ENCODE measurements at regions not wholly inside any gene's neighbourhood (a gene's known extent, or its start where the extent isn't known, plus 50 kb on each side); places are given as distances from the start of the nearest gene placed in this dataset.

DNA sequence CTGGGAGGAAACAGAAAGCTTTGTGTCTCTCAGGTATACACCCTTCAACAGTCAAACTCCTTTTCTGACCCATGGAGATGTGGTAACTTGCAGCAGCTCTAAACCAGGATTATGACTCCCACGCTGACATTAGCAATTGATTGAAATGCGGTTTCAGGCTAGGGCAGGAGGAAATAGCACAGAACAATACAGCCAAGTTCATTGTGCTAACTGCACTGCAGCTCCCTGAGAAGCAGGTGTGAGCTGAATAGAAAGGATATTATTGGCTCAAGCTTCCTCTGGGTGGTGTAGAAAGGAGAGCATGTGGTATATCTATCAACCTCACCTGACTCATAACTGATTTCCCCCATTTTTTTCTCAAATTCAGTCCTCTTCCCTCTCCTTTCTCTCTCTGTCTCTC is 612.3 kb upstream of the BTBD3 start:
- no peak for ATAC-seq
- TF ChIP-seq, protein P1, sequence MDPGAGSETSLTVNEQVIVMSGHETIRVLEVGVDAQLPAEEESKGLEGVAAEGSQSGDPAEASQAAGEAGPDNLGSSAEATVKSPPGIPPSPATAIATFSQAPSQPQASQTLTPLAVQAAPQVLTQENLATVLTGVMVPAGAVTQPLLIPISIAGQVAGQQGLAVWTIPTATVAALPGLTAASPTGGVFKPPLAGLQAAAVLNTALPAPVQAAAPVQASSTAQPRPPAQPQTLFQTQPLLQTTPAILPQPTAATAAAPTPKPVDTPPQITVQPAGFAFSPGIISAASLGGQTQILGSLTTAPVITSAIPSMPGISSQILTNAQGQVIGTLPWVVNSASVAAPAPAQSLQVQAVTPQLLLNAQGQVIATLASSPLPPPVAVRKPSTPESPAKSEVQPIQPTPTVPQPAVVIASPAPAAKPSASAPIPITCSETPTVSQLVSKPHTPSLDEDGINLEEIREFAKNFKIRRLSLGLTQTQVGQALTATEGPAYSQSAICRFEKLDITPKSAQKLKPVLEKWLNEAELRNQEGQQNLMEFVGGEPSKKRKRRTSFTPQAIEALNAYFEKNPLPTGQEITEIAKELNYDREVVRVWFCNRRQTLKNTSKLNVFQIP (CRISPR knock-in tag; IDR thresholded peaks at IDR 0.05; ENCODE audit: borderline replicate concordance, low read depth), result no peak
- TF ChIP-seq ISL1 (CRISPR knock-in tag; IDR thresholded peaks at IDR 0.05), result no peak
- TF ChIP-seq, protein P2, sequence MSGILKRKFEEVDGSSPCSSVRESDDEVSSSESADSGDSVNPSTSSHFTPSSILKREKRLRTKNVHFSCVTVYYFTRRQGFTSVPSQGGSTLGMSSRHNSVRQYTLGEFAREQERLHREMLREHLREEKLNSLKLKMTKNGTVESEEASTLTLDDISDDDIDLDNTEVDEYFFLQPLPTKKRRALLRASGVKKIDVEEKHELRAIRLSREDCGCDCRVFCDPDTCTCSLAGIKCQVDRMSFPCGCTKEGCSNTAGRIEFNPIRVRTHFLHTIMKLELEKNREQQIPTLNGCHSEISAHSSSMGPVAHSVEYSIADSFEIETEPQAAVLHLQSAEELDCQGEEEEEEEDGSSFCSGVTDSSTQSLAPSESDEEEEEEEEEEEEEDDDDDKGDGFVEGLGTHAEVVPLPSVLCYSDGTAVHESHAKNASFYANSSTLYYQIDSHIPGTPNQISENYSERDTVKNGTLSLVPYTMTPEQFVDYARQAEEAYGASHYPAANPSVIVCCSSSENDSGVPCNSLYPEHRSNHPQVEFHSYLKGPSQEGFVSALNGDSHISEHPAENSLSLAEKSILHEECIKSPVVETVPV (CRISPR knock-in tag; IDR thresholded peaks at IDR 0.05), result no peak
- TF ChIP-seq TOX (CRISPR knock-in tag; IDR thresholded peaks at IDR 0.05; ENCODE audit: borderline replicate concordance), result no peak
- TF ChIP-seq TCF4 (CRISPR knock-in tag; IDR thresholded peaks at IDR 0.05; ENCODE audit: borderline replicate concordance), result no peak
- TF ChIP-seq CSDC2 (CRISPR knock-in tag; IDR thresholded peaks at IDR 0.05), result no peak
- TF ChIP-seq ZFP30 (CRISPR knock-in tag; IDR thresholded peaks at IDR 0.05), result no peak
- TF ChIP-seq PPARA (CRISPR knock-in tag; IDR thresholded peaks at IDR 0.05; ENCODE audit: borderline replicate concordance), result no peak
- TF ChIP-seq ZC3H10 (CRISPR knock-in tag; IDR thresholded peaks at IDR 0.05), result no peak
- no peak for TF ChIP-seq ZNF565 (CRISPR knock-in tag; conservative IDR thresholded peaks at IDR 0.05; ENCODE audit: low read depth)
- no peak for TF ChIP-seq ESRRG (CRISPR knock-in tag; IDR thresholded peaks at IDR 0.05)
- TF ChIP-seq, protein P3, sequence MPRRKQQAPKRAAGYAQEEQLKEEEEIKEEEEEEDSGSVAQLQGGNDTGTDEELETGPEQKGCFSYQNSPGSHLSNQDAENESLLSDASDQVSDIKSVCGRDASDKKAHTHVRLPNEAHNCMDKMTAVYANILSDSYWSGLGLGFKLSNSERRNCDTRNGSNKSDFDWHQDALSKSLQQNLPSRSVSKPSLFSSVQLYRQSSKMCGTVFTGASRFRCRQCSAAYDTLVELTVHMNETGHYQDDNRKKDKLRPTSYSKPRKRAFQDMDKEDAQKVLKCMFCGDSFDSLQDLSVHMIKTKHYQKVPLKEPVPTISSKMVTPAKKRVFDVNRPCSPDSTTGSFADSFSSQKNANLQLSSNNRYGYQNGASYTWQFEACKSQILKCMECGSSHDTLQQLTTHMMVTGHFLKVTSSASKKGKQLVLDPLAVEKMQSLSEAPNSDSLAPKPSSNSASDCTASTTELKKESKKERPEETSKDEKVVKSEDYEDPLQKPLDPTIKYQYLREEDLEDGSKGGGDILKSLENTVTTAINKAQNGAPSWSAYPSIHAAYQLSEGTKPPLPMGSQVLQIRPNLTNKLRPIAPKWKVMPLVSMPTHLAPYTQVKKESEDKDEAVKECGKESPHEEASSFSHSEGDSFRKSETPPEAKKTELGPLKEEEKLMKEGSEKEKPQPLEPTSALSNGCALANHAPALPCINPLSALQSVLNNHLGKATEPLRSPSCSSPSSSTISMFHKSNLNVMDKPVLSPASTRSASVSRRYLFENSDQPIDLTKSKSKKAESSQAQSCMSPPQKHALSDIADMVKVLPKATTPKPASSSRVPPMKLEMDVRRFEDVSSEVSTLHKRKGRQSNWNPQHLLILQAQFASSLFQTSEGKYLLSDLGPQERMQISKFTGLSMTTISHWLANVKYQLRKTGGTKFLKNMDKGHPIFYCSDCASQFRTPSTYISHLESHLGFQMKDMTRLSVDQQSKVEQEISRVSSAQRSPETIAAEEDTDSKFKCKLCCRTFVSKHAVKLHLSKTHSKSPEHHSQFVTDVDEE (CRISPR knock-in tag; IDR thresholded peaks at IDR 0.05), result no peak
- no peak for TF ChIP-seq ZNF8 (CRISPR knock-in tag; IDR thresholded peaks at IDR 0.05)

DNA sequence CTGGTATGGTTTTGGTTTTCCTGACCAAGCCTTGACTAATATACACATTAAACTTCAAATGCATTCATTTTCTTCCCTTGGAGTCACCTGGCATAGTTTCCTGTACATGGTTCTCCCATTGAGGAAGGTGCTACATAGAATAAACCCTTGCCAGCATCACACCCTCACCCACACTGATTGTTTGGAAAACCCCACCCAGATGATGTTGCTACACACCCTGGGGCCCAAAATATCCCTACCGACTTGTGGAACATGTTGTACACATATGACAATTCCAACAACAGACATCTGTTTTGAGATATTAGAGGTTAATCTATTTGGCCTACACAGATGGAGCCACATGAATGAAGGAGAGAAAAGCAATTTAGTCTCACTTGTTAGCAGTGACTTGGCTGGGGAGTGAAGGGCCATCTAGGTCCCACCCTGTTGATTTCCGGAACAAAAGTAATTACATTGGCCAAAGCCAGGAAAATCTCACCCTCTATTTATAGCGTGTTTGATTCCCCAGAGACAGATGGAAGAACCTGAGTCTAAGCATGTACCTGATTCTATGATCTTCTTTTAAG is 606.0 kb upstream of the BTBD3 start:
- ATAC-seq, result no peak
- TF ChIP-seq BACH2 (CRISPR knock-in tag; IDR thresholded peaks at IDR 0.05; ENCODE audit: borderline replicate concordance) (no peak), SNAI2 (CRISPR knock-in tag; IDR thresholded peaks at IDR 0.05) (no peak), OSR1 (CRISPR knock-in tag; IDR thresholded peaks at IDR 0.05) (no peak)

DNA sequence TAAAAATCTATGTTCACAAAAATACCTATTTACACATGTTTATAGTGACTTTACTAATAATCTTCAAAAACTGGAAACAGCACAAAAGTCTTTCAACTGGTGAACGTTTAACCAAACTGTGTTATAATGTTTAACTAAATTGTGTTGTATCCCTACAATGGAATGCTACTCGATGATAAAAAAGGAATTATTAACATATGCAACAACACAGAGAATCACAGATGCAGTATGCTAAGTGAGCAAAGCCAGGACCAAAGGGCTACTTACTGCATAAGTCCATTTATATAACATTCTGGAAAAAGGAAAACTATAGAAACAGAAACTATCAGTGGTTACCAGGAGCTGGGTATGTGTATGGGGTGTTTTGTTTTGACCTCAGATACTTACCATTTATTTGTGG is 602.2 kb upstream of the BTBD3 start:
- TF ChIP-seq, protein P3 (CRISPR knock-in tag; IDR thresholded peaks at IDR 0.05), result no peak
- TF ChIP-seq ISL1 (CRISPR knock-in tag; IDR thresholded peaks at IDR 0.05), result no peak
- no peak for TF ChIP-seq ARNTL (CRISPR knock-in tag; IDR thresholded peaks at IDR 0.05; ENCODE audit: borderline replicate concordance, low read depth)
- no peak for TF ChIP-seq TOX (CRISPR knock-in tag; IDR thresholded peaks at IDR 0.05; ENCODE audit: borderline replicate concordance)
- TF ChIP-seq ZNF8 (CRISPR knock-in tag; IDR thresholded peaks at IDR 0.05), result no peak
- no peak for TF ChIP-seq CSDC2 (CRISPR knock-in tag; IDR thresholded peaks at IDR 0.05)
- no peak for TF ChIP-seq BACH2 (CRISPR knock-in tag; IDR thresholded peaks at IDR 0.05; ENCODE audit: borderline replicate concordance)
- TF ChIP-seq, protein P2 (CRISPR knock-in tag; IDR thresholded peaks at IDR 0.05), result no peak
- TF ChIP-seq SNAI2 (CRISPR knock-in tag; IDR thresholded peaks at IDR 0.05), result no peak
- TF ChIP-seq, protein P4, sequence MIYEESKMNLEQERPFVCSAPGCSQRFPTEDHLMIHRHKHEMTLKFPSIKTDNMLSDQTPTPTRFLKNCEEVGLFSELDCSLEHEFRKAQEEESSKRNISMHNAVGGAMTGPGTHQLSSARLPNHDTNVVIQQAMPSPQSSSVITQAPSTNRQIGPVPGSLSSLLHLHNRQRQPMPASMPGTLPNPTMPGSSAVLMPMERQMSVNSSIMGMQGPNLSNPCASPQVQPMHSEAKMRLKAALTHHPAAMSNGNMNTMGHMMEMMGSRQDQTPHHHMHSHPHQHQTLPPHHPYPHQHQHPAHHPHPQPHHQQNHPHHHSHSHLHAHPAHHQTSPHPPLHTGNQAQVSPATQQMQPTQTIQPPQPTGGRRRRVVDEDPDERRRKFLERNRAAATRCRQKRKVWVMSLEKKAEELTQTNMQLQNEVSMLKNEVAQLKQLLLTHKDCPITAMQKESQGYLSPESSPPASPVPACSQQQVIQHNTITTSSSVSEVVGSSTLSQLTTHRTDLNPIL (CRISPR knock-in tag; IDR thresholded peaks at IDR 0.05; ENCODE audit: low read depth), result no peak
- no peak for TF ChIP-seq ZFP30 (CRISPR knock-in tag; IDR thresholded peaks at IDR 0.05)
- TF ChIP-seq, protein P5, sequence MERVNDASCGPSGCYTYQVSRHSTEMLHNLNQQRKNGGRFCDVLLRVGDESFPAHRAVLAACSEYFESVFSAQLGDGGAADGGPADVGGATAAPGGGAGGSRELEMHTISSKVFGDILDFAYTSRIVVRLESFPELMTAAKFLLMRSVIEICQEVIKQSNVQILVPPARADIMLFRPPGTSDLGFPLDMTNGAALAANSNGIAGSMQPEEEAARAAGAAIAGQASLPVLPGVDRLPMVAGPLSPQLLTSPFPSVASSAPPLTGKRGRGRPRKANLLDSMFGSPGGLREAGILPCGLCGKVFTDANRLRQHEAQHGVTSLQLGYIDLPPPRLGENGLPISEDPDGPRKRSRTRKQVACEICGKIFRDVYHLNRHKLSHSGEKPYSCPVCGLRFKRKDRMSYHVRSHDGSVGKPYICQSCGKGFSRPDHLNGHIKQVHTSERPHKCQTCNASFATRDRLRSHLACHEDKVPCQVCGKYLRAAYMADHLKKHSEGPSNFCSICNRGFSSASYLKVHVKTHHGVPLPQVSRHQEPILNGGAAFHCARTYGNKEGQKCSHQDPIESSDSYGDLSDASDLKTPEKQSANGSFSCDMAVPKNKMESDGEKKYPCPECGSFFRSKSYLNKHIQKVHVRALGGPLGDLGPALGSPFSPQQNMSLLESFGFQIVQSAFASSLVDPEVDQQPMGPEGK (CRISPR knock-in tag; IDR thresholded peaks at IDR 0.05; ENCODE audit: borderline replicate concordance), result no peak
- TF ChIP-seq ZC3H10 (CRISPR knock-in tag; IDR thresholded peaks at IDR 0.05), result no peak
- no peak for TF ChIP-seq GLIS3 (CRISPR knock-in tag; IDR thresholded peaks at IDR 0.05)
- ATAC-seq, result no peak
